H7 (cell line): ENCODE measurements at regions not wholly inside any gene's neighbourhood (a gene's known extent, or its start where the extent isn't known, plus 50 kb on each side); places are given as distances from the start of the nearest gene placed in this dataset.

ENCODE experiments used
- DNase-seq: peaks from one replicate; pipeline ENCODE4 v3.0.0; 2012
- H3K27me3 ChIP-seq: 2 replicates; pipeline ENCODE4 v1.6.0; 2011; ENCODE audit warnings: mild to moderate bottlenecking, low read length; ENCODE audit not compliant: control insufficient read depth, insufficient read depth
- H3K36me3 ChIP-seq: replicated peaks from 2 replicates; pipeline ENCODE4 v1.5.1; 2011; ENCODE audit warnings: low read length; ENCODE audit not compliant: control insufficient read depth, insufficient read depth
- H3K4me3 ChIP-seq: 2 replicates; pipeline ENCODE4 v1.5.1; 2011; ENCODE audit warnings: low read depth, mild to moderate bottlenecking, control low read depth, low read length, moderate library complexity; ENCODE audit not compliant: insufficient read depth

DNA sequence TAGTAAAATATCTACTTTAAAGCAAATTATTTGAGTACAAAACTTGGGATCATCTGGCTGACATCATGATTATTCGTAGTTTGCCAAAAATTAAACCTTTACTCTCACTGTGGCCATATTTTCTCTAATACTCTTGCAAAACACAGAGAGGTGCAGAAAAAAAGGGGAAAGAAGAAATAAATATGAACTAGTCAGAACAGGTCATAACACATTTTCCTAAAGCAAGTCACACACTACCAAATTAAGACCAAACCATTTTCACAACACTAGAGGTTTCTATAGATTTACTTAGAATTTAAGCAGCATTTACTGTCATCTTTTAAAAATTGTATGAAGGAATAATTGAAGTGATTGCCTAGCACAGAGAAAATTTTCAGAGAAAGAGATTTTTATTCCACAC is 726.1 kb downstream of the SORCS1 start:
- no peak for DNase-seq
- Histone ChIP-seq H3K27me3 (no peaks in the 10 kb centered on the region), H3K36me3 (no peaks in the 10 kb centered on the region), H3K4me3 (no peak overlapping the region)

DNA sequence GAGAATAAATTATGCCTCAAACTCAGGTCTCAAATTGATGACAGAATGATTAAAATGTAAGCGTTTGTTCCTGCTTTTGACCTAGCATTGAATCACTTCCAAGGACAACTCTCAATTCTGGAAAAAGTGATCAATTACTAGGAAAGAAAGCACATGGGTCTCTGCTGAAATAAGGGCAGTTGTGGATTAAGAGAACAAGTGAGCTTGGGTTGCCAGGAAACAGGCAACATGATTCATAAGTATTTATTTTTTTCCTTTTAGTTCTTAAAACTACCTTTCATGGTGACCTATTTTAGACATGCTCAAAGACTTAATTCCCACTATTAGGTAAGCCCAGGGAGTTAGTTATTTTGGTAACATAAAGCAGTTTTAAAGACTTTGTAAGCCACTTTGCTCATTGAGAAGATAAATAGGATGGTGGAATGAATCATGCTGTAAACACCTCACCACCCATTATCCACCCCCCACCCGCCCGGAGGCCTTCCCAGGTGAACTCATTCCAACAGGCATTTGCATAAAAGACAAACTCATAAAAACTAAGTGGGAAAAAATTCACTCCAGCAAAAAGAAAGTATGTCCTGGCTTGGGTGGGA is 728.3 kb downstream of the SORCS1 start:
- Histone ChIP-seq H3K27me3 (no peaks in the 10 kb centered on the region), H3K4me3 (no peak overlapping the region), H3K36me3 (no peaks in the 10 kb centered on the region)
- DNase-seq: no peak

DNA sequence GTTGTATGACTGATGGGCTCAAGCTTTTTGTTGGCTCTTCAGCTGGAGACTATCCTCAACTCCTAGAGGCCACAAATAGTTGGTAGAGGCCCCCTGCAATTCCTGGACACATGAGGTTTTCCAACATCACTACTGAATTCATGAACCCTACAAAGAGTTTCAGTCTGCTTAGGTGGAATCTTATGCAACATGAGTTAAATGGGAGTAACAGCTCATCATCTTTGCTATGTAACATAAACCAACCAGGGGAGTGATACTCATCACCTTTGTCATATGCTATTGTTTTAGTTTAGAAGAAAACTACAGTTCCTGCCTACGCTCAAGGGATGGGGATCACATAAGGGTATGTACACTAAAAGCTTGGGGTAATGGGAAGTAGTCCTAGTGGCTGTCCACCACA is 729.4 kb downstream of the SORCS1 start:
- no peak overlapping the region for H3K4me3 ChIP-seq
- H3K36me3 ChIP-seq: no peaks in the 10 kb centered on the region
- no peak for DNase-seq
- H3K27me3 ChIP-seq: no peaks in the 10 kb centered on the region

DNA sequence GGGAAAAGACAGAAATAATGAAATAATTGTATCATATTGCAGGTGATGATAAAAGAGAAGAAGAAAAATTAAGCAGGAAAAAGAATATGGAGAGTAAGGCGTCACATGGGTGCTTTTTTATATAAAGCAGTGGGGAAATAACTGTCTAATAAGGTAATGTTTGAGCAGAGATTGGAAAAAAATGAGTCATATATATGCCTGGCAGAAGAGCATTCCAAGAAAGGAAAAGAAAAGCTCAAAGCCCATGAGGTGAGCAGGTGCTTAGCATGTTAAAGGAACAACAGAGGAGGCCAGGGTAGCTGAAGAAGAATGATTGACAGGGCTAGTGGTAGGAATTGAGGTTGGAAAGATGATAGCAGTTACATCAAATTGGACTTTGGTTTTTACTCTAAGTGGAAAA is 739.5 kb downstream of the SORCS1 start:
- no peaks in the 10 kb centered on the region for H3K36me3 ChIP-seq
- H3K27me3 ChIP-seq: no peaks in the 10 kb centered on the region
- DNase-seq: no peak
- no peak overlapping the region for H3K4me3 ChIP-seq

DNA sequence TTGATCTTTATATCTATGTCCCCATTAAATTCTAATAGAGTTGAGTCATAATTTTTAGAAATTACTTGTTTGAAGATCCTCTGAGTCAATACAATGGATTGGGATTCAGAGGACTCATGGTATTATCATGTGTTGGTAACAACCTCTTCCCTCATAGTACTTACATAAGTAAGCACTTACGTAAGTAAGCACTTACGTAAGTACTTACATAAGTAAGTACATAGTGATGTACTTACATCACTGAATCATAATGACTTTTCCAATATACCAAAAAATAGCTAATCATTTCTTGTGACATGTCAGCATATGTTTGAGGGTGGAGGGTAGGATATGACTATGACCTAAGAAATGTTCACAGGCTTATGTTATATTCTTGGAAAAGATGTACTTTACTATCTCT is 740.5 kb downstream of the SORCS1 start:
- DNase-seq: no peak
- Histone ChIP-seq H3K27me3 (no peaks in the 10 kb centered on the region), H3K4me3 (no peak overlapping the region), H3K36me3 (no peaks in the 10 kb centered on the region)

DNA sequence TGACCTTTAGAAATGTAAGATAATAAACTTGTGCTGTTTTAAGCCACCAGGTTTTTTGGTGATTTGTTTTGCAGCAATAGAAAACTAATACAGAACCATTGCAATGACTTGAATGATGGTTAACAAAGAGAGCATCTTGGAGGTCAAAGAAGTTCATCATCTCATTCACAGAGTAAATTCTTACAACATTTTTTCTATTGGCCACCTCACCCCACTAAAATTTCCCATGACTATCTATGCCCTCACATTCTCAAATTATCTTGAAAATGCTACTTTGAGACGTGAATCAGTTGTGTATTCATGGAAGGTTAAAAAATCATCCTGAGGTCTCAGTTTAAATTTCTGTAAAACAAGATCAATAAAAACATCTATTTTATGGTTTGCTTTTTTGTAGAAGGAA is 754.2 kb downstream of the SORCS1 start:
- Histone ChIP-seq H3K27me3 (no peaks in the 10 kb centered on the region), H3K4me3 (no peak overlapping the region), H3K36me3 (no peaks in the 10 kb centered on the region)
- DNase-seq: no peak

DNA sequence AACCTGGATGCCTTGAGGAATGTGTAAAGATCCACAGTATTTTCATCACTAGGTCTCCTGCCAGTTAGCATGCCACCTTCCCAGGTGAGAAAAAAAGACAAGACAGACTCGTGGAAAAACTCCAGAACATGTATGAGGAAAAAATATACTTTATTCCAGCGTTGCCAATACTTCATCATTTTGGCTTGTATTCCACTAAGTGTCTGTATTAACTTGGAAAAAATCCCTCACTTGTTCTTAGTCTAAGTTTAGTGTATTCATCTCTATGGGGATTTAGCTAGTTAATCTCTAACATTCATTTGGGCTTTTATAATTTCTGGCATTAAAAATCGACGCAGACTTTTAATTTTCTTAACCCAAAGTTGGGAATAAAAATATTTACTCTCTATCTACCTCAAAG is 759.4 kb downstream of the SORCS1 start:
- no peaks in the 10 kb centered on the region for H3K27me3 ChIP-seq
- no peak overlapping the region for H3K4me3 ChIP-seq
- DNase-seq: no peak
- H3K36me3 ChIP-seq: no peaks in the 10 kb centered on the region

DNA sequence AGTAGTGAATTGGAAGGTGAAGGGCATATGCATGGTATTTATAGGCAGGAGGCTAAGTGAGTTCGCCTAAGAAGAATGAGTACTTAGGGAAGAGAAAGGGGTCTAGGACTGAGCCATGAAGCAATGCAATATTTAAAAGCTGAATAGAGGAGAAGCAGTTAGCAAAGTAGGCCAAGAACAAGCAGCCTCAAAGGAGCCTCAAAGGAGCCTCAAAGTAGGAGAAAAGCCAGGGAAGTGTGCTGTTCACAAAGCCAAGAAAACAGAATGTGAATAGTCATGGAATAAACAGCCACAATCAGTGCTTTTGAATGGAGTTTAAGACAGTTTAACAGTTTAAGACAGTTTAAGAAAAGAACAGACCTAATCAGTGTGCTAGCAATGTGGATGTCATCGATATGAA is 762.0 kb downstream of the SORCS1 start:
- H3K27me3 ChIP-seq: no peaks in the 10 kb centered on the region
- H3K4me3 ChIP-seq: no peak overlapping the region
- H3K36me3 ChIP-seq: no peaks in the 10 kb centered on the region
- DNase-seq: no peak

DNA sequence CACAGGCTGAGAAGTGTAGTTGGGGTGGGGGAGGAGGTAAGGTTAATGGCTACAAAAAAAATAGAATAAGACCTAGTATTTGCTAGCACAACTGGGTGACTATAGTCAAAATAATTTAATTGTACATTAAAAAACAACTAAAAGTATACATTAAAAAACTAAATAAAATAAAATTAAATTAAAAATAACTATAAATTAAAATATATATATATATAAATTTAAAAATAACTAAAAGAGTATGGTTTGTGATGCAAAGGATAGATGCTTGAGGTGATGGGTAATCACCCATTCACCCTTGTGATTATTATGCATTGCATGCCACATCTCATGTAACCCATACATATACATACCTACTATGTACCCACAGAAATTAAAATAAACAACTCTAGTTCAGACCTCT is 762.5 kb downstream of the SORCS1 start:
- H3K27me3 ChIP-seq: no peaks in the 10 kb centered on the region
- H3K4me3 ChIP-seq: no peak overlapping the region
- no peaks in the 10 kb centered on the region for H3K36me3 ChIP-seq
- DNase-seq: no peak

DNA sequence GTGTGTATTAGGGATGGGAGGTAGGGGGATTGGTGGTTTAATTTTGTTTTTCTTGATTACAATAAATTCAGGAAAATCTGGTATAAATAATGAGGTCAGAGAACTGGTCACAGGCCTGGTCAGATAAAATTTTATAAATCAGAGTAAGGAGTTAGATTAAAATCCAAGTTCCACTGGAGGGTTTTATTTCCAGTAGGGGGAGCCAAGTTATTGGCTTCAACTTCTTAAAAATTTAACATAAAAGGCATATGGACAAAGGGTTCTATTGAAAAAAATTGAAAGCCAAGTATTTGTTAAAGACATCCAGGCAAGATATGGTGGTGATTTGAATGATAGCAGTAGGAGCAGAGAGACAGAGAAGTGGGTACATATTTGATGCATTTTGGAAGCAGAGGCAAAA is 763.3 kb downstream of the SORCS1 start:
- Histone ChIP-seq H3K27me3 (no peaks in the 10 kb centered on the region), H3K4me3 (no peak overlapping the region), H3K36me3 (no peaks in the 10 kb centered on the region)
- no peak for DNase-seq

DNA sequence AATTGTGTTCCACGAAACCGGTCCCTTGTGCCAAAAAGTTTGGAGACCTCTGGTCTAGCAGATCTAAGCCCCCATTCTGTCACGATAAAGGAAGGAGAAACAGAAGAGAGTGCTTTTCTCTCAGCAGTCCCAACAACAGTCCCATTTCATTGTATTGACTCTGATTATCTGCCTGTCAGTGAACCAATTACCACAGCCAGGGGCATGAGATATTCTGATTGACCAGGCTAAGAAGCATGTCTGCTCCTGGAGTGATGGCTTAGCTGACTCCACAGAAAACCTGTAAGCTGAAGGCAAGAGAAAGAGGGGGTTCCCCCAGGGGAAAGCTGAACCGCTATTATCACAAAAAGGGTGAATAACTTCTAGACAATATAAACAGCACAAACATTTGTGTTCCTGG is 765.4 kb downstream of the SORCS1 start:
- Histone ChIP-seq H3K27me3 (no peaks in the 10 kb centered on the region), H3K4me3 (no peak overlapping the region), H3K36me3 (no peaks in the 10 kb centered on the region)
- no peak for DNase-seq

DNA sequence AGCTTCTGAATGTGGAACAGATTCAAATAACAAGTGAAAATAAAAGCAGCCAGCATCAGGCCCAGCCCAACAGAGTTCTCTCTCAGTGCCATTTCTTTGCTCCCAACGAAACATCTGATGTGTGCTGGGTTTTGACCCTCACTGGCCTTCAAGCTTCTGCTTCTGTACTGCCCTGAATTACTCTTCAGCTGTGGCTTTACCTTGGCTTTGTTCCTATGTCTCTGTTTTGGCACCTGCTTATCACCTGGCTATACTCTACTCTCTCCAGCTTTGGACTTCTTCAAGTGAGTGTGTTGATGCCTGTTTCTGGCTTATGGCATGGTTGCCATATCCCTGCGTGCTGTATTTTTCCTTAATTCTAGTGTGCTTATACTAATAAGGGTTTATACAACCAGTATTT is 768.3 kb downstream of the SORCS1 start:
- Histone ChIP-seq H3K4me3 (no peak overlapping the region), H3K36me3 (no peaks in the 10 kb centered on the region), H3K27me3 (no peaks in the 10 kb centered on the region)
- no peak for DNase-seq

DNA sequence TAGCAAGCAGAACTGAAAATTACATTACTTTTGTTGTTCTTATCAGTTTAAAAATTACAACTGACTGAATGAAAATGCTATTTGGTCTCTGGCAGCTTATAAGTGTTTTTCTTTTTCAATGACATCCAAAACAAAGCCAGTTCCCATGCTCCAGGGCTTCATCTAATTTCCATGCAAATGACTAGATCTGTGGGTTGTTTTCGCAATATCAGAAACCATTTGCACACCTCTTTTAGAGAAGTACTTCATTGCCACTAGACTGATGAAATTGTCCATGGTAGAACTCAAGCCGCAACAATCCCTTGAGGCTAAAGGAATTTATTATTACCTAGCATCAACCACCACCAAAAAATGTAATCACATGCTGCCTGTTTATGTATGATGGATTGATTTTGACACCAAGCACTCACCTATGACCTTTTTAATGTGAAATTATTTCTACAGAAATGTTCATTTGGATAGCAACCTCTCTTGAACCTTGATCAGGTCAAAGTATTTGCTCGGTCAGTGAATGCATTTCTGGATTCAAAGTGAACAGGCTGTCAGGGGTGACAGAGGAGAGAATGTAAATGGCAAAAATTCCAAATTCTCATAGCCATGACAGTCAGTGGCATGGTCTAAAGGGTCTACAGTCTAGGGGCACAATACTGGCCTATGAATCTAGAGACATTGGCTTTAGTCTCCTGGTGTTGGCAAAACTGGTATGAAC is 769.3 kb downstream of the SORCS1 start:
- no peaks in the 10 kb centered on the region for H3K27me3 ChIP-seq
- DNase-seq: no peak
- no peaks in the 10 kb centered on the region for H3K36me3 ChIP-seq
- no peak overlapping the region for H3K4me3 ChIP-seq

DNA sequence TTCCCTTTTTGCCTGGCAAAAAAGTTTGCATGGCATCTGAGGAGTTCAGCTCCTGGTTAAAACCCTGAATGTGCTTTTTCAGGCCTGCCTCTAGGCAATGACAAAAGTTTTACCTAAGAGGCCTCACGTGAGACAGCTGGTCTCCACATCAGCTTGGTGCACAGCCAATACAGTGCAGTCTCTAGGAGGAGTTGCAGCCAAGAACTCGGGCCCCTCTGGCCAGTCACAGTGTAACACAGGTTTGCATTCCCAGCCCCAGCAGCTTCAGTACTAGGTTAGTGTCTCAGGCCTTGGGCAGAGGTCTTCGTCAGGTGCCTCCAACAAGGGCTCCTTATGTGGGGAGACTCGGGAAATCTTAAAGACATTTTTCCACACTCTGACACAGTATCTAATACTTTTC is 771.7 kb downstream of the SORCS1 start:
- no peaks in the 10 kb centered on the region for H3K36me3 ChIP-seq
- H3K27me3 ChIP-seq: no peaks in the 10 kb centered on the region
- H3K4me3 ChIP-seq: no peak overlapping the region
- DNase-seq: no peak

DNA sequence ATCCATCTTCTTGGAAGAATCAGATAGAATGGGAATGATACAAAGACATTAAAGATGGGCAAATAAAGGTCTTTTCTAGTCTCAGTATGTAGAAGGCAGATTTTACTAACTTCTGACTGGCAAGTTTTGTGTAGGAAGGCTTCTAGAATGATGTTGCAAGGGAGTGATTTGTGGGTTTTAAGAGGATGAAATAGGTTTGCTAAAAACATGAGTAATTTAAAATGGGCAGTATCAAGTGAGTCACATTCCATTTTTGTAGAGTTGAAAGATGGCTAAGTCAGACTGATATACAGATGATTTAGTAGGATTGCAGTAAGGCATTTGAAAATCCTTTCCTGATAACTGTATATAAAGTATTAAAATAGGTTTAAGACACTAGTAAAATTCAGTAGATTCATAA is 777.4 kb downstream of the SORCS1 start:
- no peaks in the 10 kb centered on the region for H3K36me3 ChIP-seq
- DNase-seq: no peak
- no peak overlapping the region for H3K4me3 ChIP-seq
- H3K27me3 ChIP-seq: no peaks in the 10 kb centered on the region

DNA sequence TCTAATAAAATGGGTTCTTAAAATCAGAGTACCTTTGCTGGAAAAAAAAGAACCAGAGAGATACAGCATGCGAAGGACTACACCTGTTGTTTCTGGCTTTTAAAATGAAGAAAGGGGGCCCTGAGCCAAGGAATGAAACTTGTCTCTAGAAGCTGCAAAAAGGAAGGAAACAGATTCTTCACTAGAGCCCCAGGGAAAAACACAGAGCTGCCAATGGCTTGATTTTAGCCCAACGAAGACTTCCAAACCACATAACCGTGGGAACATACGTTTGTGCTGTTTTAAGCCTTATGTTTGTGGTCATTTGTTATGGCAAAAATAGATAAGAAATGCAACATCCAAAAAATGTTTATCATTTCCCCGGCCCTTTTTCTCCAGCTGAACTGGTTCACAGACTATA is 780.0 kb downstream of the SORCS1 start:
- Histone ChIP-seq H3K27me3 (no peaks in the 10 kb centered on the region), H3K36me3 (no peaks in the 10 kb centered on the region)
- no peak for DNase-seq

More for the DNA sequence above, 780.0 kb downstream of the SORCS1 start:
- H3K4me3 ChIP-seq: no peak overlapping the region
